SH-SY5Y (cell line): ENCODE measurements at regions not wholly inside any gene's neighbourhood (a gene's known extent, or its start where the extent isn't known, plus 50 kb on each side); places are given as distances from the start of the nearest gene placed in this dataset.

ENCODE experiments used
- GATA2 ChIP-seq: IDR thresholded peaks from 2 replicates; pipeline ENCODE4 v1.6.1; 2011; ENCODE audit warnings: mild to moderate bottlenecking, low read depth, low read length
- GATA3 ChIP-seq: IDR thresholded peaks from 2 replicates; pipeline ENCODE4 v1.6.1; 2011; ENCODE audit warnings: low read depth, mild to moderate bottlenecking, low read length, moderate library complexity

DNA sequence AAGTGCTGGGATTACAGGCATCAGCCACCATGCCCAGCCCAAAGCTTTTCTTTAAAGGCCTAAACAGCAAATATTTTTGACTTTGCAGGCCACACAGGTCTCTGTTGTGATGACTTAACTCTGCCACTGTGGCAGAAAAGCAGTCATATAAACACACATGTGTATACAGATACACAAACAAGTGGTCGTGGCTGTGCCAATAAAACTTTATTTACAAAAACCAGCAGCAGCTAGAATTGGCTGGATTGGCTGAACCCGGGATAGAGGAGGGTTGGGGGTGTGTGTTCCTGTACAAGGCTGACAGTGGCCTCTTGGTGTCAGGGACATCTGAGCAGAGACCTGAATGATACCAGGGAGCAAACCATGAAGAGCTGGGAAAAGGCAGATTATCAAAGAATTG lies 95.6 kb downstream of the NCOR2 start:
- TF ChIP-seq GATA3 (no peak), GATA2 (no peak)
